Peyer's patch (tissue), 4 donors: ENCODE measurements at regions not wholly inside any gene's neighbourhood (a gene's known extent, or its start where the extent isn't known, plus 50 kb on each side); places are given as distances from the start of the nearest gene placed in this dataset.

Experiments
- CTCF ChIP-seq, 6 experiments: fragments of 450-650 bp in 4 of 6; fragments of 200-600 bp in 2 of 6; sonication (generic) in 1 of 6; IDR thresholded peaks; one replicate each; pipeline ENCODE4 v1.5.1; 2017 to 2019; ENCODE audit warnings: antibody characterized with exemption in 6 of 6, mild to moderate bottlenecking in 3 of 6, moderate library complexity in 1 of 6
- POLR2A ChIP-seq, 2 donors: fragments of 450-650 bp; IDR thresholded peaks; one replicate each; pipeline ENCODE4 v1.5.1; 2017; ENCODE audit warnings: antibody characterized with exemption in 2 of 2, mild to moderate bottlenecking in 2 of 2, moderate library complexity in 2 of 2

- TF ChIP-seq CTCF (IDR thresholded peaks at IDR 0.05) (no peak), POLR2A (IDR thresholded peaks at IDR 0.05) (no peak)
Measured at GRCh38 chr19:5217171-5217570, 123.4 kb downstream of the PTPRS start.
